ENCODE measurements at regions not wholly inside any gene's neighbourhood (a gene's known extent, or its start where the extent isn't known, plus 50 kb on each side); places are given as distances from the start of the nearest gene placed in this dataset.
A peak's percentile ranks its signal among the peaks of the same experiment; 100 is the strongest.

DNA sequence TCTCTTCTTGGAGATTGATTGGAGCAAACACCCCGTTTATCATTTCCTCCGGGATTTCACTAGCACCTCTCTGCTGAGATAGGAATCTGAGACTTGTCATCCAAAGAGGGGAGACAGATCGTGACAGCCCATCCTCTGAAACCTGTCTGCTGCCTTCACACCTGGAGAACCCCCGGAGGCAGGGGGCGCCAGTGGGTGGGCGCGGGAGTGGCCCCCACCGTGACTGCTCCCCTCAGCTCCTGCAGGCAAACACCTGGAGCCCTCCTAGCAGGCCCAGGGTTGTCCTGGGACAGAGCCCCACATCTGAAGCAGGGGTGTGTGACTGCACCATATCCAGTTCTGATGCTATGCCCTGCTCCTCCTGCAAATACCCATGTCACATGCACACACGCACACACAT, 209.5 kb upstream of the POU3F1 start:
- no peak for DNase-seq (ENCODE audit: low read depth)

DNA sequence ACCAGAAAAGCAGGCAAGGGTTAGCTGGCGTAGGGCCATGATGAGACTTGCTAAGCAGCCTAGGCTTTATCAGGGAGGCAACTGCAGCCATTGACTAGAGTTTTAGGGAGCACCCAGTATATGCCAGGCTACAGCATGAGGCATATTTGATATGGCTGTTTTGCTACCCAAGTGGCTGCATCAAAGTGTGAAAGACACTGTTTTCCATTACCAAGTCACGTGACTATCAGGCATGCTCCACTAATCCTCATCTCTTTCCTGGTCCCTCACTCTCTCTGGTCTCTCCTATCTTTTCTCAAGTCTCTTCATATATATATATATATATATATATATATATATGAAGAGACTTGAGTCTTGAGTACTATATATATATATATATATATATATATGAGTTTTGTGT, 206.7 kb upstream of the POU3F1 start:
- DNase-seq (ENCODE audit: low read depth) = no peak

DNA sequence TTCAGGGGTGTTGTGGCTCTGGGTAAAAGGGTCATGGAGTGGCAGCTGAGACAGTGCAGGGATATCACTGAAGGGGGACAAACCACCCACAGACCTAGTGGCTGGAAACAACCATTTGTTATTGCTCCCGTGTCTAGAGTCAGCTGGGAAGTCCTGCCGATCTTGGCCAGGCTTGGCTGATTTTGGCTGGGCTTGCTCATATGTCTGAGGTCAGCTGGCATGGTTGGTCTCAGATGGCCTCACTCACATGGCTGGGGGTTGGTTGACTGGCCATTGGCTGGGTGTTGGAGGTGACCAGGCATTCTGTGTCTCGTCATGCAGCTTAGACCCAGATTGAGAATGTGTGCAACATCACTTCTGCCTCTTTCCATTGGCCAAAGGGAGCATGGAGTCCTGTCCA, 203.8 kb upstream of the POU3F1 start:
- no peak for DNase-seq (ENCODE audit: low read depth)

DNA sequence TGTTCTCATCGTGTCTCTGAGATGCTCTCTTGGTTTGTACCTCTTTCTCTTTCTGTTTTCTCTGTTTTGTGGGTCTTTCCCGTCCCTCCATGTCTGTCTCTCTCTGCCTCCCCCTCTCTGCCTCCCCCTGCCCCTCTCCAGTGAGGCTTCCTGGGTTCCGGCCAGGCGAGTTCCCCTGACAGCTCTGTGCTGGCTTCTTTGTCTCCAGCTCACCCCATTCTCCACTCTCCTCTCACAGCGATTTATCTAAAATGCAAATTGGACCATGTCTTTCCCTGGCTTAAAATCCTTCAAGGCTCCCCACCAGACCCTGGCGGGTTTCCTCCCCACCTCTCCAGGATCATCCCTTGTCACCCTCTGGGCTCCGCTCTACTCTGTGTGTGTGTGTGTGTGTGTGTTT, 202.4 kb upstream of the POU3F1 start:
- no peak for DNase-seq (ENCODE audit: low read depth)

DNA sequence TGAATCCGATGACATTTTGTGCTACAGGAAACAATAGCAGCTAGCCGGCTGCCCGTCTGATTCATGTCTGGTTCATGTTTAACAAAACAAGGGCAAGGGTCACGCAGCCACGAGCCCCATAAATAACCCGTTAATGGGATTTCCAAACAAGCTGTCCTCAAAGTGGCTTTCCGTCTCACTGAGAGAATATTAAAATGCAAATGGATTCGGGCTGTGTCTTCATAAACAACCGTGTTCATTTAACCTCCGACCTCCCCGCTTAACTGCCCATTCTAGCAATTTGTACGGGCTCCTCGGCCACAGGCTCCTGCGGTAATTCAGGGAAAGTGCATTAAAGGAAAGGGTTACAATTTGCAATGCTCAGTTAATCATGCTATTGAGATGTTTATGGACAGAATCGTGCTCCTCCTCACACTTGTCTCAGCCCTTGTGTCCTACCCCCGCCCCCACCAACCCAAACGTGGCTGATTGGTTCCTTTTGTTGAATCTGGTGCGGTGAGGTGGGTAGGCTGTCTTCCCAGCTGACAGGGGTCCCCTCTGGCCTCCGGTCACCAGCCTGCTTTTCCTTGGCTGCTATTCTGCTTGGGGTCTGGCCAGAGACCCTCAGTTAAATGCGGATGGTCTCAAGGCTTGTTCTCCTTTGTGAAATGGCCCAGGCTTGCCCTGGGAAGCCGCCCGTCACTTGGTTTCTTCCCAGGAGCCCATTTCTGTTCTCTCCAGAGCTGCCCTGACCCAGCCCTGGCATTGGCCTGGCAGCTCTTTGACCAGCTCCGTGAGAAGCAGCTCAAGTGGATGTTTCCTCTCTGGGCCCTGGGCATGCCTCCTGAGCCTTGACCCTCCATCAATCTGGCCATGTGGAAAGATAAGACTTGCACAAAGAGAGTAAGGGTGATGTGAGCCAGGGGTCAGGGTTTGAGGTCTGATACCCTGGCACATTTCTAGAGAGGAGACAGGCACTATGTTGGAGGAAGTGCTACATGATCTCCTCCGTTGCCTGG, 200.7 kb upstream of the POU3F1 start:
- no peak for DNase-seq (ENCODE audit: low read depth)

DNA sequence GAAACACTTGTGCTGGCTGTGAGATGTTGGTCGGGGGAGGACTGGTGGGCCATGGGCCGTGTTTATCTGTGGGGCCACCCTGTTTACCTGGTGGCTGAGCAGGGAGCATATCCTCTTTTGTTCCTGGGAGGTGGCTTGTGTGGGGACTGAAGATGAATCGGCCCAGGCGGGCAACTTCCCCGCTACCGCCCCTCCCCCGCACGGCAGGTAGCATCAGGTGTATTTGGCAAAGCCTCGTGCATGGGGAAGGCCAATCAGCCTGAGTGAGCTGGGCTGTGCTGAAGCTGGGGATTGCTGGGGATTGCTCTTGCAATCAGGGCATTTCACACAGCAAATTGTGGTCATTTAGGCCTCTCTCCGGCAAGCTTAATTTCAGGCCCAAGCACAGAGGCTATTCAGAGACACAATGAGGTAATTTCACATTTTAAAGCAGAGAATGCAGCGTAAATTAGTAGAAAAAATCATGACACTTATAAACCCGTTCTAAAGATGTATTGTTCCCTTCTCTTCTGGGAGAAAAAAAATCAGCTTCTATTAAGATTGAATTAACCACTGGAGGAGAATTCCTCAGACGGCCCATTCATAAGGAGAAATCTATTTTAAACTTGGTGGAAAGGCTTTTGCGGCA, 197.7 kb upstream of the POU3F1 start:
- DNase-seq (ENCODE audit: low read depth) = no peak

DNA sequence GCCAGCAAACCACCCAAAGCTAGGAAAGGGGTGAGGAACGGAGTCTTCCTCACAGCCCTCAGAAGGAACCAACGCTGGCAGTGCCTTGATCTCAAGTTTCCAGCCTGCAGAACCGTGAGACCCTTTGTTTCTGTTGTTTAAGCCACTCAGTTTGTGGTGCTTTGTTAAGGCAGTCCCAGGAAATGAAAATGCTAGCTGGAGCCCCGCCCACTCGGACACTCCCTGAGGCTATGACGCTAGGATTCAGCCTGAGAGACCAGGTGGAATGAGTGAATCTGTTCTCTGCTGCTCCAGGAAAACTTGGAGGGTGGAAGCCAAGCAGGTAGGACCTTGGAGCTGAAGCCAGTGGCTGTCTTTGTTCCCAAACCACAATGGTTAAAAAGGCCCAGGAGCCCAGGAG, 196.5 kb upstream of the POU3F1 start:
- no peak for DNase-seq (ENCODE audit: low read depth)

DNA sequence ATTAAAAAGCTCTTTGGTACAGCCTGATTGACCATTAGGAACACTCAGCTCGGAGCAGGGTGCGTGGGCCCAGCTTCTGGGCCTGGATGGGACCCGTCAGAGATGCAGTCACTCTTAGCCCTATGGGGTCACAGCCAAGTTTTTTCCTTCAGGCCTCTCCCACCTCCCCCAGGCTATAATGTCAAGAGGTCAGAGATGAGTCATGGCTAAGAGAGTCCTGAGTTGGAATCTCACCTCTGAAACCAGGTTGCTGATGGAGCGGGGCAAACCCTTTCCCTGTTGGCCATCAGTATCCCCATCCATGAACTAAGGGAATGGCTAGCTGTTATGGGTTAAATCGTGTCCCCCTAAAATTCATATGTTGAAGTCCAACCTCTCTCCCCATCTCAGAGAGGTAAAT, 195.9 kb upstream of the POU3F1 start:
- no peak for DNase-seq (ENCODE audit: low read depth)

DNA sequence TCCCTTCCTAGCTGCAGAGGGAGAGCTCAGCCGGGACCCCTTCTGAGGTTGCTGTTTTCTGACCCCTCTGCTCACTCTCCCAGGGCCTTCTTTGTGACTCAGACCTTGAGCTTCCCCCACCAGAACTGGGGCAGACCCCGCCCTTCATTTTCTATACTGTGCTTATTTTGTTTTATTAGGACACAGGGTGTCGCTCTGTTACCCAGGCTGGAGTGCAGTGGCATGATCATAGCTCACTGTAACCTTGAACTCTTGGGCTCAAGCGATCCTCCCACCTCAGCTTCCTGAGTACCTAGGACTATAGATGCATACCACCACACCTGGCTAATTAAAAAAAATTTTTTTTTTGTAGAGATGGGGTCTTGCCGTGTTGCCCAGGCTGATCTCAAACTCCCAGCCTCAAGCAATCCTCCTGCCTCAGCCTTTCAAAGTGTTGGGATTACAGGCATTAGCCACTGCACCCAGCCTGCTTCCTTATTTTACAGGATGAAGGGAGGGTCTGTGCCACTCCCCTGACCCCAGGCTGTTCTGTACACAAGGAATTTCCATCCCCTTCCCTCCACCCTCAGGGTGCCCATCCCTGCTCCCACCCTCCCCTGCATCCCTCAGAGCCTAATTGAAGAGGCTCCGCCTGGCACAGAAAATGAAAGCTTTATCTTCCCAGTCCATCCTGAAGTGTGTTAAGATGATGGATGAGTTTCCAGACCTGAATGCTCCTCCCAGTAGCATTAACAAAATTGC, 195.2 kb upstream of the POU3F1 start:
- DNase-seq (ENCODE audit: low read depth) = no peak

DNA sequence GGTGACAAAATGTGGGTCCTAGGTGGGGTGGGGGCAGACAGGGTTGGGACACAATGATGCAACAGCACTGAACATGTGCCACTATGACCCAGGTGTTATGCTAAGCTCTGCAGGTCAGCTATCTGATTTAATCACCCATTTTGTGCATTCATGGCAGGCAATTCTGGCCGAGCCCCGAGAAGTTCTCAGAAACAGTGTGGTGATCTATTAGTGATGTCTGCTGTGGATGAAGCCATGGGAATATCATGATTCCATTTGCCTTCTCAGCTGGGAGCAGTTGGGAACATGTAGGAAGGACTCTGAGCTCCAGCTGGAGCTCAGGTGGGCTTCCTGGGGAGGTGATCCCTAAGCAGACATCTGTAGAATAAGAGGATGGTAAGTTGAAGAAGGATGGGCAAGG, 194.0 kb upstream of the POU3F1 start:
- DNase-seq (ENCODE audit: low read depth) = no peak

DNA sequence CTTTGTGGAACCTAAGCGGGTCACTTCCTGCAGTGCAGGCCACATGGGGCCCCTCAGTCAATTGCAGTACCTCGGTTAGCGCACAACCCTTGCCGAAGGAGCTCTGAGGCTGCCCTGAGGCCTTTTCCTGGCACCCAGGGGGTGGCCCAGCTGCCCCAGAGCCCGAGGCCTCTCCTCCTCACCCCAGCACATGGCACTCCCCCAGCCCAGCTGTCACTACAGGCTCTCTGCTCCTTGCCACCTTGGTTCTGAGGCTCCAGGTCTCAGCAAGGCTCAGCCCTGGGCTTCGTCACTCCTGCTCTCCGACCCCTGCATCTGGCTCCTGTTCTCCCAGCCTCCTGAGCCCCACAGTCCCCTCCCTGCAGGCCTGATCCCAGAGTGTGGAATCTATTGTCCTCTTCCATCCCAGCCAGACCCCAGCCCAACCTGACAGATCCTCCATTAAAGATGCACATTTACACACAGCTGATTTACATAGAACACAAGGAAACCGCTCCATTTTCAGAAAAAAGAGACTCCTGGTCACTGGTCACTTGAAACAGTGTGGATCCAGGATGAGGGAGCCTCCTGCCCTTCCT, 192.8 kb upstream of the POU3F1 start:
- no peak for DNase-seq (ENCODE audit: low read depth)

DNA sequence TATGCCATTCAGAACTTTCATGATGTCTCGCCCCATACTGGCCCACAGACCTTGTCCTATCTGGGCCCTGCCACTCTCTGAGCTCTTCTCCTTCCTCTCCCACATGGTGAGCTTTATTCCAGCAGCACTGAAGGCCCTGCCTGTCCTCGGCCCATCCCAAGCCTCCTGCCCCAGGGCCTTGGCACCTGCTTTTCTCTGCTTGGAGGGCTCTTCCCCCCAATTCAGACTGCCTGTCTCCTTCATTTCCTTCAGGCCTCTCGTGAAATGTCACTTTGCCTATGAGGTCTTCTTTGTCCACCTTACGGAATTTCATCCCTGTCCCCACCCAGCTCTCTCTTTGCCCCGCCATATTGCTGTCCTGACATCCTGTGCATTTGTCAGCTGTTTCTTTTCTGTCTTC, 191.7 kb upstream of the POU3F1 start:
- DNase-seq (ENCODE audit: low read depth) = no peak

DNA sequence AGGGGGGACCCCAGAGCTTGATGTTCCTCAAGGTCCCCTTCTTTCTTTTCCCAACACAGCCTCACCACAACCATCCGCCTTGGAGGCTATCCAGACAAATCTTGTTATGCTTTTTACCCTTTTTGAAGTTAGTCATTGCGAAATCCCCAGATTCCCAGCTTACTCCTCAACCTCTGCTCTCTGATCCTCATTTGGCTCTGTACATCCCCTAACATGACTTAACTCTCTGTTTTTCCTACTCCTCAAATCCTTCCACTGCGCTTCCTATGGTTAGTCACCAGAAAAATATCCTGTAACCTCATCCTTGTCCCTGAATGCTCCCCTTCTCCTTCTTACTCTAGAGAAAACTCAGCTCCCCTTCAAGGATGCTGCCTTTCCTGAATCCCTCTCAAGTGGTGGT, 189.1 kb upstream of the POU3F1 start:
- peak; percentile 66 for DNase-seq (ENCODE audit: low read depth)

DNA sequence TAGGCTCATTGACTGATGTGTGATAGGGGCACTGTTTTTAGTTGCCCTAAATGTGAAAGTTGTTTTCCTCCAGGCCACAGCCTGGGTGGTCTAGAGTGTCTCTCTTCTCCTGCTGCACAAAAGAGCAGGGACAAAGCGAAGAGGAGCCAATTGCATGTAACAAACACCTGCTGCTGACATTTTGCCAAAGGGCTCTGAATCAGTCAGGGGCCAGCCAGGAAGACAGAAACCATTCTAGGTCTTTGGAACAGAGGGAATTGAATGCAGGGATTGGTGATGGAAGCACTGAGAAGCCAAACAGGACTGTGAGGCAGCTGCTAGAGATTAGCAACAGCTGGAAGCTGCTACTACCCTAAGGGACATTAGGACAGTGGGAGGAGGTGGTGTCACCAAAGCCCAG, 185.3 kb upstream of the POU3F1 start:
- DNase-seq (ENCODE audit: low read depth) = no peak

DNA sequence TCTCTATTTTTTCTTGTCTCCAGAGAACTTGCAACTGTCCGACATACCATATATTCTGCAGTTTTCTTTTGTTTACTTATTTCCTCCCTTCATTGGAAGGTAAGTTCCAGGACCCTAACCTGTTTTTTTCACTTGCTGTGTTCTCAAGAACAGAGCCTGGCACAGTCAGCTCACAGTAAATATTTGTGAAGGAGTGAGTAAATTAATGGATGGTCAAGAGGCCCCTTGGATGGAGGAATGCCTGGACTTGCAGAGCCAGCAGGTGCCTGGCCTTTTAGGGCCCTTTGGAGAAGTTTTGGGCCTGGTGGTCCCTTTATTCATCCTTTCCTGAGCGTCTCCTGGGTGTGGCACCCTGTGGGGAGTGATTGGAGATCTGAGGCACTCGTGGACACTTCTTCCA, 182.1 kb upstream of the POU3F1 start:
- DNase-seq (ENCODE audit: low read depth) = no peak

DNA sequence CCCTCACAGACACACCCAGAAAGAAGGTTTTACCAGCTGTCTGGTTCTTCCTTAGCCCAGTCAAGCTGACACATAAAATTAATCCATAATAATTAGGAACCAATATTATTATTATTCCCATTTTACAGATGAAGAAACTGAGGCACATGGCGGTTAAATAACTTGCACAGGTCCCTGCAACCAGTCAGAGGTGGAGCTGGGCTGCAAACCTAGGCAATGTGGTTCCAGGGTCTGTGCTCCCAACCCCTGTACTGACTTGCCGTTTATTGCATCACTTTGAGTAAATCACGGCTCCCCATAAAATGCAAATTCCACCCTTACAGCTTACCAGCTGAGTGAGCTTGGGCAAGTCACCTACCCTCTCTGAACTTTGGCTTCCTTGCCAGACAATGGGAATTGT, 179.2 kb upstream of the POU3F1 start:
- DNase-seq (ENCODE audit: low read depth) = no peak

DNA sequence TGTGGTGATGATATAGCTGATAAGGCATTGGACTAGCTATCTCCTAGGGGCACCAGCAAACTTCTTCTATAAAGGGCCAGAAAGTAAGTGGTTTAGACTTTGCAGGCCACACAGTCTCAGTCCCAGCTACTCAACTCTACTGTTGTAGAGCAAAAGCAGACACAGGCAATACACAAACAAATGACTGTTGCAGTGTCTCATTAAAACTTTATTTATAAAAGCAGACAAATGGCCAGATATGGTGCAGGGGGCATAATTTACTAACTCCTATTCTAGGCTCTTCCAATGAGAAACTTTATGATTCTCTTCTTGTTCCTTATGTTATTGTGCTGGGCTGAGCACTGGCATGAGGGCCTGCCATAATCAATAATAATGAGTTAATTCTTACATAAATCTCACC, 176.8 kb upstream of the POU3F1 start:
- DNase-seq (ENCODE audit: low read depth) = no peak

DNA sequence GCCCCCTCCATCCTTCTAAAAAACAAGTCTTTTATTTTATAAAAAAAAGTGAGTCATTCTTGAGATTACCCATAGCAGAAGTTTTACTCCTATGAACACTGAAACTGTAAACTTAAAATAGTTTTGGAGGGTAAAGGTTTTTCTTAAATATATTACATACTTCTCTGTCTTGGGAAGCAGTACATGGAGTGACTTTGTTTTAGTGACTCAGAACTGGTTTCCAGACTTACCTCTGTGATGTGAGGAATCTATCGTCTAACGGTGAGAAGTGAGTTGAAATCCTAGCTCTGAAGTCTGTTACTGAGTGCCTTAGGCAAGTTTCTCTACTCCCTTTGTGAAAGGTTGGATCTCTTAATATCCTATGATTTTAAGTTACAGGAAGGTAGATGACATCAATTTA, 176.3 kb upstream of the POU3F1 start:
- no peak for DNase-seq (ENCODE audit: low read depth)

DNA sequence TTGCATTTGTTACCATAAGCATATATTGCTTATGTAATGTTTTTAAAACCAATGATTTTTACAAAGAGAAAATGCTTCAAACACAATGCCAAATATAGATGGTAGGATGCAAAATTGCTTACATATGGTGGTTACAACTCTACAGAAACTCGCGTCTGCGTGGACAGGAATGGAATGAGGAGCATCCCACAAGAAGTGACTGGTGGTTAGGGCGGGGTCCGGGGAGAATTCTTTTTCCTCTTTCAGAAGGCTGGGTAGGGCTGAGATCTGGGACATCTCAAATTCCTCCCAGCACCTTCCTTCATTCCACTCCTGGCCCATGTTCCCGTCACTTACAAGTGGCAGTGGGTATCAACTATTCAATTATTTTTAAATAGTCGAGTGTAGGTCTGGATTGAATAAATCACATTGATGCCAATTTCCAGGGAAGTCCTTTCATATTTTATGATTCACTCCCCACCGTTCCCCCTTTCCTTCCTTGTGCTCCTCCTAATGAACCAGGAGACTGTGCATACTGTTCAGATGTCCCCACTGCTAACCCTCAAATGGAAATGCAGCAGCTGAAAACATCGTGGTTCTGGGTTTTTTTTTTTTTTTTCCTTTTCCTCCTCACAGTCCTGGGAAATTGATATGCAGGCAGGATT, 174.5 kb upstream of the POU3F1 start:
- peak; percentile 59 for DNase-seq (ENCODE audit: low read depth)

DNA sequence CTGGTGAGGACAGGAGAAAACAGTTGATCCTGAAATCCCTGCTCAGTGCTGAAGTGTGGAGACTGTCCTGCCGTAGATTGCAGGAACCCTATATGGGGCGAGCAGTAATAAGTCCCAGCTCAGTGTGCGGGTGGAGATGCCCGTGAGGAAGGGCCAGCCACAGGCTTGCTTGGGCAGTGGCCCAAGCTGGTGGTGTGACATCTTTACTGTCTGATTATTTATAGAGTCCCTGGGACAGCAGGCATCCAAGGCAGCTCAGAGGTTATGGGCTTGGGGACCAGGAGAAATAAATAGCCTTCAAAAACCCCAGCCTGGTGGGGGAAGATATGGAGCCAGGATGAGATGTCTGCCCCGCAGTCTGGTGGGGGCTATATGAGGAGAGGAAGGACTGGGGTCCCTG, 170.7 kb upstream of the POU3F1 start:
- no peak for DNase-seq (ENCODE audit: low read depth)

DNA sequence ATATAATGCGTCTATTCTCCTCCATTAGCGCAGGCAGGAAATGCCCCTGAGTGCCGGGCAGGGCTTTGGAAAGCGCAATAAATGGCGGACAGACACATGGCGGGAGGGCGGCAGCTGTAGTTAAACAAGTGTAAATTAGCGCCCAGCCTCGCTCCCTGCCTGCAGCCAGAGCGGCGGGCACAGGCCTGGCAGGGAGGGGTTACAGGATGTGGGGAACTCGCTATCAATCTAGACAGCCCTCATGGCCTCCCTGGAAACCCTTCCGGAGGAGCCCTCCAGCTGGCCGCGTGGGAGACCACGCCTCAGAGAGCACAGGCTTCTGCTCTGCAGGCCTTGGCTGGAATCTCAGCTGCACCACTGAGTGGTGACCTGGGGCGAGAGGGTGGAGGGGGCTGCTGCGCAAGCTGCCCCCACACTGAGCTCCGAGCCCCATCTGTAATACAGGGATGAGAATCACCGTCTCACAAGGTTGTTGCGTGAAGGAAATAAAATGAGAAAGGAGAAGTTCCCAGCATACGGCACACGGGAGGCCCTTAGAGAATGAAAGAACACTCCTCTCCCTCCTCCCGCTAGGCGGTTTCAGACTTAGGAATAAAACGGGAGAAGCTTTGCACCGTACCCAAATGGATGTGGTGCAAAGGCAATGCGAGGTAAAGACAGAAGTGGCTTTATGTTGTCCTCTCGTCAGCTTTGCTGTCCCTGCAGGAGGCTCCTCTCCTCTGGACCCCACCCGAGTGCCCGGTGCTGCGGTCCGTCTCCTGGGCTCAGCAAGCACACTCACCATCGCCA, 167.2 kb upstream of the POU3F1 start:
- no peak for DNase-seq (ENCODE audit: low read depth)

DNA sequence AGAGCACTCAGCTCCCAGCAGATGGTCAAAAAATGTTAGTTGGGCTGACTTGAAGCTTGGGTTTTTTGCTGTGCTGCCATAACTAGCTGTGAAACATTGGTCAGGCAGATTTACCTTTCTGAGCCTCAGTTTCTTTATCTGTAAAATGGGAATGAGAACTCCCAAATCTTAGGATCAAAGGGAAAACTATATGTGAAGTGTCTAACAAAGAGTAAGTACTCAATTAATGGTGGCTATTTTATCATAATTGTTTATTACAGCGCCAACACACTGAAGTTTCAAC, 164.2 kb upstream of the POU3F1 start:
- no peak for DNase-seq (ENCODE audit: low read depth)
